ENCODE measurements at regions not wholly inside any gene's neighbourhood (a gene's known extent, or its start where the extent isn't known, plus 50 kb on each side); places are given as distances from the start of the nearest gene placed in this dataset.

- no TSS peak for BruUV-seq (replicated peaks)
- FAIRE-seq (no peak), DNase-seq (ENCODE audit: low spot score) (no peak), ATAC-seq (no peak)
- Histone ChIP-seq H3K9ac (ENCODE audit: insufficient read depth, low read depth, low read length) (no peak overlapping the region), H3K4me1 (ENCODE audit: insufficient read depth, low read length) (no peaks in the 10 kb centered on the region), H3K36me3 (replicated peaks in 1 of 2; ENCODE audit: control insufficient read depth in 1 of 2, insufficient read depth in 2 of 2, low read length in 2 of 2) (no peaks in the 10 kb centered on the region), H3K4me3 (replicated peaks in 1 of 3; ENCODE audit: insufficient read depth in 1 of 3, low read depth in 2 of 3, low read length in 3 of 3) (no peak overlapping the region), H3K27me3 (ENCODE audit: control insufficient read depth in 1 of 2, insufficient read depth in 2 of 2, low read length in 2 of 2) (no peaks in the 10 kb centered on the region), H3K9me3 (ENCODE audit: low read length) (no peaks in the 10 kb centered on the region), H4K20me1 (ENCODE audit: insufficient read depth, low read length) (no peaks in the 10 kb centered on the region), H3K79me2 (ENCODE audit: insufficient read depth, low read length) (no peaks in the 10 kb centered on the region), H3K27ac (ENCODE audit: extremely low read length, insufficient read depth, low read length) (no peak overlapping the region), H3K4me2 (ENCODE audit: low read depth, low read length) (no peak overlapping the region), H2AFZ (ENCODE audit: low read length) (no peak overlapping the region)
- intact Hi-C loops (cut with micrococcal nuclease; ENCODE audit: unreplicated experiment) (no loop called here), in situ Hi-C loops (cut with HindIII; ENCODE audit: extremely low pct_ligation_motif_present, low pct_unique_long_range_greater_than_20kb) (no loop called here)
- CTCF ChIA-PET (ENCODE audit: low intra/inter-chr PET ratio, low total read pairs) = no interaction called here
- TF ChIP-seq ZNF282 (IDR thresholded peaks at IDR 0.05; ENCODE audit: partially characterized antibody) (no peak), ZNF850 (CRISPR knock-in tag; conservative IDR thresholded peaks at IDR 0.05) (no peak), ZNF552 (CRISPR knock-in tag; IDR thresholded peaks at IDR 0.05; ENCODE audit: borderline replicate concordance) (no peak), PLRG1 (conservative IDR thresholded peaks at IDR 0.05) (no peak), KMT2B (CRISPR knock-in tag; IDR thresholded peaks at IDR 0.05) (no peak), FOXK1 (CRISPR knock-in tag; IDR thresholded peaks at IDR 0.05; ENCODE audit: borderline replicate concordance, low read depth) (no peak), ZUFSP (CRISPR knock-in tag; IDR thresholded peaks at IDR 0.05; ENCODE audit: borderline replicate concordance) (no peak), NFATC3 (CRISPR knock-in tag; IDR thresholded peaks at IDR 0.05) (no peak), SP5 (CRISPR knock-in tag; IDR thresholded peaks at IDR 0.05; ENCODE audit: borderline replicate concordance, low read depth) (no peak), ZNF326 (CRISPR knock-in tag; IDR thresholded peaks at IDR 0.05; ENCODE audit: borderline replicate concordance) (no peak), DNMT1 (CRISPR knock-in tag; IDR thresholded peaks at IDR 0.05) (no peak)
- TF ChIP-seq, protein P1, sequence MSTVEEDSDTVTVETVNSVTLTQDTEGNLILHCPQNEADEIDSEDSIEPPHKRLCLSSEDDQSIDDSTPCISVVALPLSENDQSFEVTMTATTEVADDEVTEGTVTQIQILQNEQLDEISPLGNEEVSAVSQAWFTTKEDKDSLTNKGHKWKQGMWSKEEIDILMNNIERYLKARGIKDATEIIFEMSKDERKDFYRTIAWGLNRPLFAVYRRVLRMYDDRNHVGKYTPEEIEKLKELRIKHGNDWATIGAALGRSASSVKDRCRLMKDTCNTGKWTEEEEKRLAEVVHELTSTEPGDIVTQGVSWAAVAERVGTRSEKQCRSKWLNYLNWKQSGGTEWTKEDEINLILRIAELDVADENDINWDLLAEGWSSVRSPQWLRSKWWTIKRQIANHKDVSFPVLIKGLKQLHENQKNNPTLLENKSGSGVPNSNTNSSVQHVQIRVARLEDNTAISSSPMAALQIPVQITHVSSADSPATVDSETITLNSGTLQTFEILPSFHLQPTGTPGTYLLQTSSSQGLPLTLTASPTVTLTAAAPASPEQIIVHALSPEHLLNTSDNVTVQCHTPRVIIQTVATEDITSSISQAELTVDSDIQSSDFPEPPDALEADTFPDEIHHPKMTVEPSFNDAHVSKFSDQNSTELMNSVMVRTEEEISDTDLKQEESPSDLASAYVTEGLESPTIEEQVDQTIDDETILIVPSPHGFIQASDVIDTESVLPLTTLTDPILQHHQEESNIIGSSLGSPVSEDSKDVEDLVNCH (CRISPR knock-in tag; IDR thresholded peaks at IDR 0.05) = no peak
- POLR2A ChIA-PET = no interaction called here
- 2% methylated on average over 4 of the region's 4 CpGs for WGBS (ENCODE audit: low lambda C conversion rate)
Measured at GRCh38 chr6:119874381-119874780, 524.8 kb upstream of the MAN1A1 start.
